ENCODE measurements at regions not wholly inside any gene's neighbourhood (a gene's known extent, or its start where the extent isn't known, plus 50 kb on each side); places are given as distances from the start of the nearest gene placed in this dataset.
A peak's percentile ranks its signal among the peaks of the same experiment; 100 is the strongest.

GRCh38 chr2:19295998-19296502 lies 62.4 kb downstream of the OSR1 start:
- WGBS (ENCODE audit: insufficient coverage, low coverage, missing lambda C conversion rate): 0% methylated on average over 2 of the region's 3 CpGs

More at GRCh38 chr2:19295998-19296502, 62.4 kb downstream of the OSR1 start:
- H3K4me3 ChIP-seq: no peak overlapping the region
- H2AFZ ChIP-seq (ENCODE audit: low read depth, low read length): no peak overlapping the region
- no TSS peak for BruUV-seq (replicated peaks)
- no peaks in the 10 kb centered on the region for H3K9me3 ChIP-seq (replicated peaks; ENCODE audit: control insufficient read depth, insufficient read depth, low read depth, low read length)
- FAIRE-seq (no peak), ATAC-seq (no peak), DNase-seq (ENCODE audit: extremely low read depth in 1 of 4, low spot score in 3 of 4) (no peak)
- in situ Hi-C loops (cut with MboI) (no loop called here), intact Hi-C loops (cut with micrococcal nuclease) (no loop called here)
- H3K79me2 ChIP-seq (ENCODE audit: control insufficient read depth, insufficient read depth, low read length): no peaks in the 10 kb centered on the region
- TF ChIP-seq ZNF507 (tag; conservative IDR thresholded peaks at IDR 0.05): no peak
- peak; percentile 35; the same call in 1 of the 2 replicates for TF ChIP-seq ZNF316 (IDR thresholded peaks at IDR 0.05)
- no peak for TF ChIP-seq SMAD4 (CRISPR knock-in tag; conservative IDR thresholded peaks at IDR 0.05)
- TF ChIP-seq SIN3B (IDR thresholded peaks at IDR 0.05; ENCODE audit: low read depth): no peak
- no peak for TF ChIP-seq ZSCAN32 (CRISPR knock-in tag; IDR thresholded peaks at IDR 0.05)
- no peak for TF ChIP-seq ZNF253 (CRISPR knock-in tag; conservative IDR thresholded peaks at IDR 0.05)
- TF ChIP-seq E2F1 (CRISPR knock-in tag; IDR thresholded peaks at IDR 0.05): no peak
- TF ChIP-seq MAFG (tag; conservative IDR thresholded peaks at IDR 0.05): 0 out of 2 replicates have a peak, but pooled peaks have one; percentile 5
- TF ChIP-seq, protein P1, sequence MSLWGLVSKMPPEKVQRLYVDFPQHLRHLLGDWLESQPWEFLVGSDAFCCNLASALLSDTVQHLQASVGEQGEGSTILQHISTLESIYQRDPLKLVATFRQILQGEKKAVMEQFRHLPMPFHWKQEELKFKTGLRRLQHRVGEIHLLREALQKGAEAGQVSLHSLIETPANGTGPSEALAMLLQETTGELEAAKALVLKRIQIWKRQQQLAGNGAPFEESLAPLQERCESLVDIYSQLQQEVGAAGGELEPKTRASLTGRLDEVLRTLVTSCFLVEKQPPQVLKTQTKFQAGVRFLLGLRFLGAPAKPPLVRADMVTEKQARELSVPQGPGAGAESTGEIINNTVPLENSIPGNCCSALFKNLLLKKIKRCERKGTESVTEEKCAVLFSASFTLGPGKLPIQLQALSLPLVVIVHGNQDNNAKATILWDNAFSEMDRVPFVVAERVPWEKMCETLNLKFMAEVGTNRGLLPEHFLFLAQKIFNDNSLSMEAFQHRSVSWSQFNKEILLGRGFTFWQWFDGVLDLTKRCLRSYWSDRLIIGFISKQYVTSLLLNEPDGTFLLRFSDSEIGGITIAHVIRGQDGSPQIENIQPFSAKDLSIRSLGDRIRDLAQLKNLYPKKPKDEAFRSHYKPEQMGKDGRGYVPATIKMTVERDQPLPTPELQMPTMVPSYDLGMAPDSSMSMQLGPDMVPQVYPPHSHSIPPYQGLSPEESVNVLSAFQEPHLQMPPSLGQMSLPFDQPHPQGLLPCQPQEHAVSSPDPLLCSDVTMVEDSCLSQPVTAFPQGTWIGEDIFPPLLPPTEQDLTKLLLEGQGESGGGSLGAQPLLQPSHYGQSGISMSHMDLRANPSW (CRISPR knock-in tag; IDR thresholded peaks at IDR 0.05): no peak
- TF ChIP-seq CC2D1A (IDR thresholded peaks at IDR 0.05): no peak
- TF ChIP-seq ATF1 (CRISPR knock-in tag; IDR thresholded peaks at IDR 0.05): no peak
- no peak for TF ChIP-seq ATF1 (tag; IDR thresholded peaks at IDR 0.05)
- no peak overlapping the region for H3K9ac ChIP-seq (ENCODE audit: insufficient read depth in 1 of 2, low read depth in 2 of 2, low read length in 2 of 2)
- no peak overlapping the region for H3K27ac ChIP-seq (ENCODE audit: extremely low read depth, low read depth, low read length)
- ChIA-PET CTCF (ENCODE audit: low intra/inter-chr PET ratio) (no interaction called here), POLR2A (no interaction called here)
- no peaks in the 10 kb centered on the region for H3K36me3 ChIP-seq (ENCODE audit: control insufficient read depth, insufficient read depth, low read length)
- H4K20me1 ChIP-seq (replicated peaks; ENCODE audit: control insufficient read depth, insufficient read depth, low read length): no peaks in the 10 kb centered on the region
- no peak overlapping the region for H3K4me2 ChIP-seq (ENCODE audit: insufficient read depth, low read length)
- no peaks in the 10 kb centered on the region for H3K9me1 ChIP-seq (ENCODE audit: control insufficient read depth, insufficient read depth, low read length)
- H3K27me3 ChIP-seq (ENCODE audit: control insufficient read depth in 2 of 2, insufficient read depth in 2 of 2, low read length in 2 of 2): no peaks in the 10 kb centered on the region
- no peaks in the 10 kb centered on the region for H3K4me1 ChIP-seq (replicated peaks in 1 of 2; ENCODE audit: control insufficient read depth in 2 of 2, insufficient read depth in 2 of 2, low read length in 2 of 2)
